Trophoblast cell (in vitro differentiated cells and primary cell): ENCODE measurements at regions not wholly inside any gene's neighbourhood (a gene's known extent, or its start where the extent isn't known, plus 50 kb on each side); places are given as distances from the start of the nearest gene placed in this dataset.

ENCODE experiments used
- DNase-seq, 2 donors: peaks; one replicate each; pipeline ENCODE4 v3.0.0-alpha.2; 2016
- H2AFZ ChIP-seq: 2 replicates; pipeline ENCODE4 v1.6.1; 2013; ENCODE audit warnings: low read length, moderate library complexity, mild to moderate bottlenecking; ENCODE audit not compliant: insufficient read depth, poor library complexity
- H2AK5ac ChIP-seq: 2 replicates; pipeline ENCODE4 v1.6.1; 2013; ENCODE audit warnings: mild to moderate bottlenecking, low read length
- H2BK120ac ChIP-seq: 2 replicates; pipeline ENCODE4 v1.6.1; 2013; ENCODE audit warnings: low read length, mild to moderate bottlenecking, moderate library complexity; ENCODE audit not compliant: insufficient read depth, poor library complexity
- H2BK12ac ChIP-seq: 2 replicates; pipeline ENCODE4 v1.6.1; 2013; ENCODE audit warnings: mild to moderate bottlenecking, low read length, moderate library complexity
- H2BK5ac ChIP-seq: 2 replicates; pipeline ENCODE4 v1.6.1; 2013; ENCODE audit warnings: low read length, low read depth, moderate library complexity, mild to moderate bottlenecking; ENCODE audit not compliant: poor library complexity
- H3K14ac ChIP-seq: 2 replicates; pipeline ENCODE4 v1.6.1; 2013; ENCODE audit warnings: mild to moderate bottlenecking, low read length
- H3K18ac ChIP-seq: 2 replicates; pipeline ENCODE4 v1.6.1; 2013; ENCODE audit warnings: mild to moderate bottlenecking, low read length
- H3K23ac ChIP-seq: 2 replicates; pipeline ENCODE4 v1.6.1; 2013; ENCODE audit warnings: low read length
- H3K27ac ChIP-seq: 2 replicates; pipeline ENCODE4 v1.5.1; 2013; ENCODE audit warnings: low read depth, mild to moderate bottlenecking, inconsistent platforms, low read length, moderate library complexity
- H3K27me3 ChIP-seq: 2 replicates; pipeline ENCODE4 v1.6.1; 2013; ENCODE audit warnings: inconsistent platforms, mild to moderate bottlenecking, low read length, moderate library complexity; ENCODE audit not compliant: insufficient read depth
- H3K36me3 ChIP-seq, 2 experiments: 1 replicate in 1 of 2; 2 replicates in 1 of 2; pipeline ENCODE4 v1.6.1; 2013; ENCODE audit warnings: low read length in 2 of 2, mild to moderate bottlenecking in 2 of 2, moderate library complexity in 1 of 2; ENCODE audit not compliant: insufficient read depth in 2 of 2, control insufficient read depth in 1 of 2
- H3K4ac ChIP-seq: 2 replicates; pipeline ENCODE4 v1.6.1; 2013; ENCODE audit warnings: low read depth, mild to moderate bottlenecking, low read length, moderate library complexity
- H3K4me1 ChIP-seq, 2 experiments: 1 replicate in 1 of 2; 2 replicates in 1 of 2; pipeline ENCODE4 v1.6.1; 2013; ENCODE audit warnings: low read length in 2 of 2, mild to moderate bottlenecking in 2 of 2, moderate library complexity in 1 of 2; ENCODE audit not compliant: insufficient read depth in 2 of 2, control insufficient read depth in 1 of 2
- H3K4me2 ChIP-seq: 2 replicates; pipeline ENCODE4 v1.6.1; 2013; ENCODE audit warnings: inconsistent platforms, mild to moderate bottlenecking, low read length, moderate library complexity
- H3K4me3 ChIP-seq: 2 replicates; pipeline ENCODE4 v1.5.1; 2013; ENCODE audit warnings: mild to moderate bottlenecking, low read depth, low read length, inconsistent platforms
- H3K79me1 ChIP-seq: one replicate; pipeline ENCODE4 v1.6.1; 2013; ENCODE audit warnings: low read length
- H3K79me2 ChIP-seq: 2 replicates; pipeline ENCODE4 v1.6.1; 2013; ENCODE audit warnings: low read length, mild to moderate bottlenecking; ENCODE audit not compliant: control insufficient read depth, insufficient read depth, poor library complexity
- H3K9ac ChIP-seq: 2 replicates; pipeline ENCODE4 v1.6.1; 2013; ENCODE audit warnings: mild to moderate bottlenecking, low read length
- H3K9me3 ChIP-seq: 2 replicates; pipeline ENCODE4 v1.6.1; 2013; ENCODE audit warnings: low read depth, mild to moderate bottlenecking, control low read depth, inconsistent platforms, low read length; ENCODE audit not compliant: insufficient read depth
- H4K12ac ChIP-seq: 2 replicates; pipeline ENCODE4 v1.6.1; 2013; ENCODE audit warnings: low read depth, mild to moderate bottlenecking, low read length, moderate library complexity
- H4K8ac ChIP-seq: 2 replicates; pipeline ENCODE4 v1.6.1; 2013; ENCODE audit warnings: low read depth, mild to moderate bottlenecking, low read length, moderate library complexity
- H4K91ac ChIP-seq: one replicate; pipeline ENCODE4 v1.6.1; 2013; ENCODE audit warnings: low read depth, mild to moderate bottlenecking, low read length, moderate library complexity
- WGBS: extraction: QIAGEN DNeasy Blood & Tissue Kit; methylation state at CpG from one replicate; pipeline ENCODE4 v1.1.7; 2013; ENCODE audit warnings: missing lambda C conversion rate; ENCODE audit not compliant: insufficient read length, insufficient coverage; ENCODE audit errors: extremely low coverage; 5-methylcytosine and 5-hydroxymethylcytosine counted together

- Histone ChIP-seq H3K4me2 (no peak overlapping the region), H2AFZ (no peak overlapping the region), H3K9me3 (no peaks in the 10 kb centered on the region), H2BK5ac (no peak overlapping the region), H4K12ac (no peak overlapping the region), H2BK12ac (no peak overlapping the region), H3K9ac (no peak overlapping the region), H3K27me3 (no peaks in the 10 kb centered on the region), H4K91ac (no peak overlapping the region), H3K4me1 (peaks cover 1 to 2% of the 10 kb centered on the region in 2 experiments), H3K4me3 (no peak overlapping the region), H3K79me2 (no peaks in the 10 kb centered on the region), H3K27ac (no peak overlapping the region), H3K18ac (no peak overlapping the region), H3K36me3 (no peaks in the 10 kb centered on the region), H3K23ac (no peak overlapping the region), H3K79me1 (no peaks in the 10 kb centered on the region), H3K4ac (no peak overlapping the region), H4K8ac (no peak overlapping the region), H2BK120ac (no peak overlapping the region), H2AK5ac (no peak overlapping the region), H3K14ac (no peak overlapping the region)
- WGBS: no CpG with 5 or more reads among the region's 2 CpGs
- DNase-seq: no peak
Measured at GRCh38 chr6:81450180-81450579, 302.3 kb downstream of the TENT5A start.

GRCh38 chr6:81446509-81446908 lies 306.0 kb downstream of the TENT5A start:
- H3K79me2 ChIP-seq: no peaks in the 10 kb centered on the region
- DNase-seq: no peak
- no peak overlapping the region for H4K91ac ChIP-seq
- no peak overlapping the region for H2BK5ac ChIP-seq
- no CpG with 5 or more reads among the region's 1 CpG for WGBS
- peaks cover 0 to under 1% of the 10 kb centered on the region in 2 experiments for H3K4me1 ChIP-seq
- no peaks in the 10 kb centered on the region for H3K27me3 ChIP-seq
- no peak overlapping the region for H3K4me2 ChIP-seq
- no peak overlapping the region for H4K12ac ChIP-seq
- peaks cover 5% of the 10 kb centered on the region for H3K9me3 ChIP-seq
- H4K8ac ChIP-seq: no peak overlapping the region
- no peaks in the 10 kb centered on the region for H3K36me3 ChIP-seq
- no peak overlapping the region for H3K9ac ChIP-seq
- H3K18ac ChIP-seq: no peak overlapping the region
- no peak overlapping the region for H3K4ac ChIP-seq
- H2AK5ac ChIP-seq: no peak overlapping the region
- no peak overlapping the region for H3K14ac ChIP-seq
- no peak overlapping the region for H2BK120ac ChIP-seq
- no peak overlapping the region for H3K23ac ChIP-seq
- no peak overlapping the region for H3K27ac ChIP-seq
- H3K79me1 ChIP-seq: no peaks in the 10 kb centered on the region
- H2BK12ac ChIP-seq: no peak overlapping the region
- no peak overlapping the region for H2AFZ ChIP-seq
- no peak overlapping the region for H3K4me3 ChIP-seq

- no peak overlapping the region for H4K91ac ChIP-seq
- no CpG with 5 or more reads among the region's 2 CpGs for WGBS
Measured at GRCh38 chr6:81439417-81439816, 313.1 kb downstream of the TENT5A start.

GRCh38 chr6:81436990-81437389 lies 315.5 kb downstream of the TENT5A start:
- no peak overlapping the region for H2AK5ac ChIP-seq
- no peaks in the 10 kb centered on the region for H3K36me3 ChIP-seq
- H2BK5ac ChIP-seq: no peak overlapping the region
- H3K27ac ChIP-seq: no peak overlapping the region
- no peak for DNase-seq
- no peak overlapping the region for H3K4ac ChIP-seq
- no peak overlapping the region for H3K23ac ChIP-seq
- no peaks in the 10 kb centered on the region for H3K4me1 ChIP-seq
- H3K27me3 ChIP-seq: no peaks in the 10 kb centered on the region
- no peak overlapping the region for H3K9ac ChIP-seq
- H2BK120ac ChIP-seq: no peak overlapping the region
- no peaks in the 10 kb centered on the region for H3K79me2 ChIP-seq
- no CpG with 5 or more reads among the region's 1 CpG for WGBS
- H4K12ac ChIP-seq: no peak overlapping the region
- H3K4me2 ChIP-seq: no peak overlapping the region
- no peak overlapping the region for H4K91ac ChIP-seq
- no peak overlapping the region for H2AFZ ChIP-seq
- no peak overlapping the region for H3K4me3 ChIP-seq
- no peak overlapping the region for H4K8ac ChIP-seq
- no peak overlapping the region for H3K18ac ChIP-seq
- H2BK12ac ChIP-seq: no peak overlapping the region
- no peaks in the 10 kb centered on the region for H3K9me3 ChIP-seq
- no peak overlapping the region for H3K14ac ChIP-seq
- H3K79me1 ChIP-seq: no peaks in the 10 kb centered on the region

More at GRCh38 chr6:81439417-81439816, 313.1 kb downstream of the TENT5A start:
- DNase-seq: no peak
- no peak overlapping the region for H2AFZ ChIP-seq
- no peaks in the 10 kb centered on the region for H3K27me3 ChIP-seq
- H3K4me1 ChIP-seq: no peaks in the 10 kb centered on the region
- no peak overlapping the region for H4K12ac ChIP-seq
- H3K4me3 ChIP-seq: no peak overlapping the region
- no peak overlapping the region for H3K14ac ChIP-seq
- H2AK5ac ChIP-seq: no peak overlapping the region
- no peak overlapping the region for H3K18ac ChIP-seq
- H3K79me1 ChIP-seq: no peaks in the 10 kb centered on the region
- H3K23ac ChIP-seq: no peak overlapping the region
- no peak overlapping the region for H3K4ac ChIP-seq
- H3K79me2 ChIP-seq: no peaks in the 10 kb centered on the region
- no peak overlapping the region for H2BK12ac ChIP-seq
- H3K36me3 ChIP-seq: no peaks in the 10 kb centered on the region
- no peak overlapping the region for H3K9ac ChIP-seq
- no peak overlapping the region for H2BK120ac ChIP-seq
- no peak overlapping the region for H3K4me2 ChIP-seq
- peaks cover 5% of the 10 kb centered on the region for H3K9me3 ChIP-seq
- no peak overlapping the region for H2BK5ac ChIP-seq
- H3K27ac ChIP-seq: no peak overlapping the region
- no peak overlapping the region for H4K8ac ChIP-seq
